Endothelial cell of umbilical vein (primary cell): ENCODE measurements at regions not wholly inside any gene's neighbourhood (a gene's known extent, or its start where the extent isn't known, plus 50 kb on each side); places are given as distances from the start of the nearest gene placed in this dataset.

Experiments used
- BruUV-seq: library from RNA; stranded (reverse); fragments of 400-500 nt; replicated peaks from 2 replicates; lab custom pipeline; 2021; lab: Mats Ljungman, UMichigan
- CTCF ChIA-PET: fragments of 300-600, 350-600 bp; sonication (Branson Sonifier 250); formaldehyde crosslinking; loops from one replicate; lab custom pipeline; 2021; ENCODE audit warnings: antibody characterized with exemption, inconsistent platforms; lab: Charles Lee
- POLR2A ChIA-PET: fragments of 300-600, 350-600 bp; sonication (Branson Sonifier 250); formaldehyde crosslinking; loops from one replicate; lab custom pipeline; 2021; ENCODE audit warnings: antibody characterized with exemption, inconsistent platforms; lab: Charles Lee
- DNase-seq: peaks from one replicate; pipeline ENCODE4 v3.0.0-alpha.2; 2011; ENCODE audit warnings: low read depth, low spot score
- FAIRE-seq: peaks from 2 replicates; lab custom pipeline; 2011; peaks lifted over from hg19 to GRCh38; lab: Jason Lieb, UNC
- H2AFZ ChIP-seq: 2 replicates; pipeline ENCODE4 v1.6.0; 2012; ENCODE audit warnings: low read depth, low read length, control low read depth, inconsistent platforms
- H3K27ac ChIP-seq: 2 replicates; pipeline ENCODE4 v1.5.1; 2011; ENCODE audit warnings: low read depth, mild to moderate bottlenecking, control low read depth, low read length, moderate library complexity; ENCODE audit not compliant: insufficient read depth
- H3K27me3 ChIP-seq, 2 experiments: 2 replicates each; pipeline versions ENCODE4 v1.6.0 to v1.6.1; 2011; ENCODE audit warnings: low read length in 2 of 2, mixed read lengths in 1 of 2; ENCODE audit not compliant: control insufficient read depth in 2 of 2, insufficient read depth in 2 of 2
- H3K36me3 ChIP-seq, 2 experiments: 2 replicates in 1 of 2; 3 replicates in 1 of 2; pipeline ENCODE4 v1.5.1; 2011; ENCODE audit warnings: low read length in 2 of 2, mild to moderate bottlenecking in 1 of 2, moderate library complexity in 1 of 2; ENCODE audit not compliant: control insufficient read depth in 2 of 2, insufficient read depth in 2 of 2; ENCODE audit errors: extremely low read depth in 1 of 2
- H3K4me1 ChIP-seq: 3 replicates; pipeline ENCODE4 v1.5.1; 2011; ENCODE audit warnings: mild to moderate bottlenecking, low read length; ENCODE audit not compliant: control insufficient read depth, insufficient read depth; ENCODE audit errors: extremely low read depth
- H3K4me2 ChIP-seq: 2 replicates; pipeline ENCODE4 v1.6.1; 2011; ENCODE audit warnings: low read length, control low read depth, mixed read lengths; ENCODE audit not compliant: insufficient read depth
- H3K4me3 ChIP-seq, 3 experiments: fragments of 200-600 bp in 1 of 3; sonication (generic), shearing (Covaris generic) in 1 of 3; replicated peaks in 1 of 3; 2 replicates each; pipeline ENCODE4 v1.5.1; 2011 to 2016; ENCODE audit warnings: control low read depth in 3 of 3, low read length in 3 of 3, mild to moderate bottlenecking in 2 of 3, inconsistent platforms in 1 of 3, low read depth in 1 of 3, moderate library complexity in 1 of 3; ENCODE audit not compliant: insufficient read depth in 1 of 3
- H3K79me2 ChIP-seq: 2 replicates; pipeline ENCODE4 v1.6.0; 2012; ENCODE audit warnings: low read length, inconsistent platforms; ENCODE audit not compliant: control insufficient read depth, insufficient read depth
- H3K9ac ChIP-seq: replicated peaks from 2 replicates; pipeline ENCODE3; 2011; ENCODE audit warnings: low read length, control low read depth; ENCODE audit not compliant: insufficient read depth; ENCODE audit errors: extremely low read depth
- H3K9me1 ChIP-seq: replicated peaks from 3 replicates; pipeline ENCODE4 v1.6.0; 2011; ENCODE audit warnings: mild to moderate bottlenecking, low read length; ENCODE audit not compliant: control insufficient read depth, insufficient read depth; ENCODE audit errors: extremely low read depth
- H3K9me3 ChIP-seq: replicated peaks from 2 replicates; pipeline ENCODE4 v1.5.1; 2012; ENCODE audit warnings: low read length, inconsistent platforms; ENCODE audit not compliant: control insufficient read depth, insufficient read depth
- H4K20me1 ChIP-seq: replicated peaks from 2 replicates; pipeline ENCODE3; 2011; ENCODE audit warnings: mild to moderate bottlenecking, low read length; ENCODE audit not compliant: control insufficient read depth, insufficient read depth; ENCODE audit errors: extremely low read depth
- EZH2 ChIP-seq: IDR thresholded peaks from 2 replicates; pipeline ENCODE4 v1.6.1; 2012; ENCODE audit warnings: borderline replicate concordance, low read depth, mild to moderate bottlenecking, moderate library complexity, low read length, inconsistent platforms; ENCODE audit not compliant: severe bottlenecking
- FOS ChIP-seq: IDR thresholded peaks from 2 replicates; pipeline ENCODE4 v1.6.1; 2011; ENCODE audit warnings: mild to moderate bottlenecking, low read length, moderate library complexity, borderline replicate concordance; ENCODE audit not compliant: insufficient read depth
- GATA2 ChIP-seq: IDR thresholded peaks from 2 replicates; pipeline ENCODE4 v1.7.0; 2011; ENCODE audit warnings: low read depth, mild to moderate bottlenecking, moderate library complexity, mixed read lengths, low read length; ENCODE audit not compliant: insufficient read length, insufficient read depth
- JUN ChIP-seq: IDR thresholded peaks from 2 replicates; pipeline ENCODE4 v1.6.1; 2011; ENCODE audit warnings: borderline replicate concordance, low read depth; ENCODE audit not compliant: insufficient read length, insufficient read depth
- MYC ChIP-seq: IDR thresholded peaks from one replicate; pipeline ENCODE4 v1.6.1; 2011; ENCODE audit warnings: mild to moderate bottlenecking, low read depth, low read length
- POLR2A ChIP-seq: IDR thresholded peaks from 2 replicates; pipeline ENCODE4 v1.6.1; 2012; ENCODE audit warnings: low read depth, mild to moderate bottlenecking, control low read depth, low read length
- POLR2AphosphoS5 ChIP-seq: IDR thresholded peaks from 2 replicates; pipeline ENCODE4 v1.6.1; 2012; ENCODE audit warnings: low read depth, mild to moderate bottlenecking, control low read depth, low read length, moderate library complexity; ENCODE audit not compliant: insufficient read depth
- dilution Hi-C: fragments of 300-500 bp; cut with MboI; formaldehyde crosslinking; loops from one replicate; pipeline ENCODE4 v1.15.0; 2019; ENCODE audit warnings: low sequenced_read_pairs; ENCODE audit not compliant: extremely low pct_ligation_motif_present
- intact Hi-C: fragments of 100-400 bp; cut with micrococcal nuclease; formaldehyde crosslinking; loops from one replicate; pipeline ENCODE4 v1.10.0; 2022
- TF ChIP-seq, protein P1 (sequence below): IDR thresholded peaks from 2 replicates; pipeline ENCODE4 v1.6.1; 2011; ENCODE audit not compliant: insufficient read depth, insufficient read length
- TF ChIP-seq, protein P2 (sequence below), 2 donors: IDR thresholded peaks; 1 replicate in 1 of 2; 2 replicates in 1 of 2; pipeline ENCODE4 v1.5.1; 2011; ENCODE audit warnings: low read length in 2 of 2, mild to moderate bottlenecking in 2 of 2, moderate library complexity in 2 of 2, control low read depth in 1 of 2, inconsistent platforms in 1 of 2, low read depth in 1 of 2; ENCODE audit not compliant: insufficient read depth in 1 of 2; ENCODE audit errors: extremely low read depth in 1 of 2

DNA sequence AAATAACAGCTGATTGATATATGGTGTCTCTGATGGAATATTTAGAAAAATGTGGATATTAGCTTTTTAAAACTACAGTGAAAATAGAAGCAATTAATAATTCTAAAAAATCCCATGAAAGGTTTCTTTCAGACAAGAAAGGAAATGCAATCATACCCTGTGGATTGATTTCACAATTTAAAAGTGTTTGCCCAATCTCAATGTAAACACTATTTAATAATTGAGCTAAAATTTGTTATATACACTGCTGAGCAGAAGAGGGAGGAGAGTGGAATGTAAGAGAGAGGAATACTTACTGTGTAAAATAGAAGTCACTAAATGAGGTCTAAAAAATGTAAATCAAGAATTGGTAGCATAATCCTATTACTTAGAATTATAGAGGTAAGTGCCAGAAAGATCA lies 76.9 kb downstream of the FEM1C start:
- DNase-seq, result no peak
- no peaks in the 10 kb centered on the region for H3K9me3 ChIP-seq
- intact Hi-C loops, result loop anchor here (2.0 kb wide), 1 partner anchor 17 kb away; no protein-coding TSS in a partner anchor
- no peaks in the 10 kb centered on the region for H3K36me3 ChIP-seq
- BruUV-seq, result no TSS peak
- H4K20me1 ChIP-seq, result no peaks in the 10 kb centered on the region
- no peaks in the 10 kb centered on the region for H3K79me2 ChIP-seq
- TF ChIP-seq EZH2, result no peak
- no peak for TF ChIP-seq GATA2
- TF ChIP-seq FOS, result no peak
- no peak for TF ChIP-seq POLR2AphosphoS5
- TF ChIP-seq POLR2A, result no peak
- CTCF ChIA-PET, result interaction anchor here (1.5 kb wide), 1 partner anchor 23 kb away, joined by 4 read pairs; no protein-coding TSS in a partner anchor
- no peak for FAIRE-seq
- dilution Hi-C loops, result no loop called here
- no peak overlapping the region for H3K9ac ChIP-seq
- no peak overlapping the region for H3K4me3 ChIP-seq
- no peaks in the 10 kb centered on the region for H3K27me3 ChIP-seq
- H3K9me1 ChIP-seq, result no peaks in the 10 kb centered on the region
- no peak overlapping the region for H2AFZ ChIP-seq
- POLR2A ChIA-PET, result no interaction called here
- H3K4me1 ChIP-seq, result no peaks in the 10 kb centered on the region
- H3K4me2 ChIP-seq, result no peak overlapping the region
- H3K27ac ChIP-seq, result no peak overlapping the region

DNA sequence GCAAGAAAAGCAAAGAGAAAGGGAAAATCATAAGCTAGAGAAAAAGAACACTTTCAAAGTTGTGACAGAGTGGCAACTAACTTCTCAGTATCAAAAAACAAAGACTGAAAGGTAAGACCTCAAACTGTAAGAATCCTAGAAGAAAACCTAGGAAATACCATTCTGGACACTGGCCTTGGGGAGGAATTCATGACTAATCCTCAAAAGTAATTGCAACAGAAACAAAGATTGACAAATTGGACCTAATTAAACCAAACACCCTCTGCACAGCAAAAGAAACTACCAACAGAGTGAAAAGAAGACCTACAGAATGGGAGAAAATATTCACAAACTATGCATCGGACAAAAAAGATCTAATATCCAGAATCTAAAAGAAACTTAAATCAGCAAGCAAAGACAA lies 79.1 kb downstream of the FEM1C start:
- dilution Hi-C loops (no loop called here), intact Hi-C loops (no loop called here)
- POLR2A ChIA-PET, result no interaction called here
- Histone ChIP-seq H3K79me2 (no peaks in the 10 kb centered on the region), H3K4me1 (peaks cover 19% of the 10 kb centered on the region), H3K9me3 (no peaks in the 10 kb centered on the region), H3K27ac (no peak overlapping the region), H3K4me2 (no peak overlapping the region), H3K27me3 (no peaks in the 10 kb centered on the region), H3K9ac (no peak overlapping the region), H3K9me1 (no peaks in the 10 kb centered on the region), H2AFZ (no peak overlapping the region), H3K4me3 (no peak overlapping the region), H3K36me3 (no peaks in the 10 kb centered on the region), H4K20me1 (no peaks in the 10 kb centered on the region)
- CTCF ChIA-PET, result no interaction called here
- TF ChIP-seq JUN (no peak), EZH2 (no peak), FOS (no peak), POLR2A (no peak), GATA2 (no peak), POLR2AphosphoS5 (no peak), MYC (no peak)
- TF ChIP-seq, protein P1, sequence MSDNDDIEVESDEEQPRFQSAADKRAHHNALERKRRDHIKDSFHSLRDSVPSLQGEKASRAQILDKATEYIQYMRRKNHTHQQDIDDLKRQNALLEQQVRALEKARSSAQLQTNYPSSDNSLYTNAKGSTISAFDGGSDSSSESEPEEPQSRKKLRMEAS, result no peak
- TF ChIP-seq, protein P2, sequence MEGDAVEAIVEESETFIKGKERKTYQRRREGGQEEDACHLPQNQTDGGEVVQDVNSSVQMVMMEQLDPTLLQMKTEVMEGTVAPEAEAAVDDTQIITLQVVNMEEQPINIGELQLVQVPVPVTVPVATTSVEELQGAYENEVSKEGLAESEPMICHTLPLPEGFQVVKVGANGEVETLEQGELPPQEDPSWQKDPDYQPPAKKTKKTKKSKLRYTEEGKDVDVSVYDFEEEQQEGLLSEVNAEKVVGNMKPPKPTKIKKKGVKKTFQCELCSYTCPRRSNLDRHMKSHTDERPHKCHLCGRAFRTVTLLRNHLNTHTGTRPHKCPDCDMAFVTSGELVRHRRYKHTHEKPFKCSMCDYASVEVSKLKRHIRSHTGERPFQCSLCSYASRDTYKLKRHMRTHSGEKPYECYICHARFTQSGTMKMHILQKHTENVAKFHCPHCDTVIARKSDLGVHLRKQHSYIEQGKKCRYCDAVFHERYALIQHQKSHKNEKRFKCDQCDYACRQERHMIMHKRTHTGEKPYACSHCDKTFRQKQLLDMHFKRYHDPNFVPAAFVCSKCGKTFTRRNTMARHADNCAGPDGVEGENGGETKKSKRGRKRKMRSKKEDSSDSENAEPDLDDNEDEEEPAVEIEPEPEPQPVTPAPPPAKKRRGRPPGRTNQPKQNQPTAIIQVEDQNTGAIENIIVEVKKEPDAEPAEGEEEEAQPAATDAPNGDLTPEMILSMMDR (IDR thresholded peaks at IDR 0.05; ENCODE audit: extremely low read depth in 1 of 2, insufficient read depth in 1 of 2, low read depth in 1 of 2, low read length in 2 of 2), result no peak
- DNase-seq (no peak), FAIRE-seq (no peak)
- BruUV-seq, result no TSS peak
